HG03442 (cell line): ENCODE measurements at regions not wholly inside any gene's neighbourhood (a gene's known extent, or its start where the extent isn't known, plus 50 kb on each side); places are given as distances from the start of the nearest gene placed in this dataset.

ENCODE experiments used
- ATAC-seq: cut with Tn5 transposase; IDR thresholded peaks from one replicate; pipeline ENCODE4 v1.9.1; 2021; ENCODE audit warnings: mild to moderate bottlenecking, moderate library complexity; ENCODE audit not compliant: unreplicated experiment

- no peak for ATAC-seq
Measured at GRCh38 chr2:19507137-19507536, 148.7 kb upstream of the OSR1 start.

- ATAC-seq: no peak
Measured at GRCh38 chr2:19505199-19506136, 147.0 kb upstream of the OSR1 start.

GRCh38 chr2:19504400-19505198, 146.2 kb upstream of the OSR1 start:
- ATAC-seq: no peak

- ATAC-seq: no peak
Measured at GRCh38 chr2:19503915-19504314, 145.5 kb upstream of the OSR1 start.

GRCh38 chr2:19503406-19503805, 145.0 kb upstream of the OSR1 start:
- no peak for ATAC-seq

- ATAC-seq: no peak
Measured at GRCh38 chr2:19500126-19500525, 141.7 kb upstream of the OSR1 start.

GRCh38 chr2:19496646-19497045, 138.2 kb upstream of the OSR1 start:
- ATAC-seq: no peak

- no peak for ATAC-seq
Measured at GRCh38 chr2:19494241-19494640, 135.8 kb upstream of the OSR1 start.

GRCh38 chr2:19491796-19492195, 133.4 kb upstream of the OSR1 start:
- no peak for ATAC-seq

GRCh38 chr2:19490846-19491435, 132.5 kb upstream of the OSR1 start:
- no peak for ATAC-seq

GRCh38 chr2:19488009-19488691, 129.7 kb upstream of the OSR1 start:
- peak; percentile 98 for ATAC-seq

- ATAC-seq: peak; percentile 54
Measured at GRCh38 chr2:19484736-19485135, 126.3 kb upstream of the OSR1 start.

- ATAC-seq: no peak
Measured at GRCh38 chr2:19480673-19481072, 122.2 kb upstream of the OSR1 start.

- no peak for ATAC-seq
Measured at GRCh38 chr2:19479666-19480065, 121.2 kb upstream of the OSR1 start.

GRCh38 chr2:19478409-19478808, 120.0 kb upstream of the OSR1 start:
- no peak for ATAC-seq

- ATAC-seq: no peak
Measured at GRCh38 chr2:19476327-19476726, 117.9 kb upstream of the OSR1 start.

GRCh38 chr2:19474128-19474527, 115.7 kb upstream of the OSR1 start:
- peak; percentile 96 for ATAC-seq

GRCh38 chr2:19473350-19473749, 114.9 kb upstream of the OSR1 start:
- ATAC-seq: no peak

GRCh38 chr2:19472391-19472978, 114.1 kb upstream of the OSR1 start:
- no peak for ATAC-seq

GRCh38 chr2:19471491-19471890, 113.1 kb upstream of the OSR1 start:
- no peak for ATAC-seq

GRCh38 chr2:19465978-19466377, 107.6 kb upstream of the OSR1 start:
- no peak for ATAC-seq
